Endothelial cell of umbilical vein (primary cell): ENCODE measurements at regions not wholly inside any gene's neighbourhood (a gene's known extent, or its start where the extent isn't known, plus 50 kb on each side); places are given as distances from the start of the nearest gene placed in this dataset.

ENCODE experiments used
- BruUV-seq: library from RNA; stranded (reverse); fragments of 400-500 nt; replicated peaks from 2 replicates; lab custom pipeline; 2021; lab: Mats Ljungman, UMichigan
- CTCF ChIA-PET: fragments of 300-600, 350-600 bp; sonication (Branson Sonifier 250); formaldehyde crosslinking; loops from one replicate; lab custom pipeline; 2021; ENCODE audit warnings: antibody characterized with exemption, inconsistent platforms; lab: Charles Lee
- POLR2A ChIA-PET: fragments of 300-600, 350-600 bp; sonication (Branson Sonifier 250); formaldehyde crosslinking; loops from one replicate; lab custom pipeline; 2021; ENCODE audit warnings: antibody characterized with exemption, inconsistent platforms; lab: Charles Lee
- DNase-seq: peaks from one replicate; pipeline ENCODE4 v3.0.0-alpha.2; 2011; ENCODE audit warnings: low read depth, low spot score
- FAIRE-seq: peaks from 2 replicates; lab custom pipeline; 2011; peaks lifted over from hg19 to GRCh38; lab: Jason Lieb, UNC
- H2AFZ ChIP-seq: 2 replicates; pipeline ENCODE4 v1.6.0; 2012; ENCODE audit warnings: low read depth, low read length, control low read depth, inconsistent platforms
- H3K27ac ChIP-seq: 2 replicates; pipeline ENCODE4 v1.5.1; 2011; ENCODE audit warnings: low read depth, mild to moderate bottlenecking, control low read depth, low read length, moderate library complexity; ENCODE audit not compliant: insufficient read depth
- H3K27me3 ChIP-seq, 2 experiments: 2 replicates each; pipeline versions ENCODE4 v1.6.0 to v1.6.1; 2011; ENCODE audit warnings: low read length in 2 of 2, mixed read lengths in 1 of 2; ENCODE audit not compliant: control insufficient read depth in 2 of 2, insufficient read depth in 2 of 2
- H3K36me3 ChIP-seq, 2 experiments: 2 replicates in 1 of 2; 3 replicates in 1 of 2; pipeline ENCODE4 v1.5.1; 2011; ENCODE audit warnings: low read length in 2 of 2, mild to moderate bottlenecking in 1 of 2, moderate library complexity in 1 of 2; ENCODE audit not compliant: control insufficient read depth in 2 of 2, insufficient read depth in 2 of 2; ENCODE audit errors: extremely low read depth in 1 of 2
- H3K4me1 ChIP-seq: 3 replicates; pipeline ENCODE4 v1.5.1; 2011; ENCODE audit warnings: mild to moderate bottlenecking, low read length; ENCODE audit not compliant: control insufficient read depth, insufficient read depth; ENCODE audit errors: extremely low read depth
- H3K4me2 ChIP-seq: 2 replicates; pipeline ENCODE4 v1.6.1; 2011; ENCODE audit warnings: low read length, control low read depth, mixed read lengths; ENCODE audit not compliant: insufficient read depth
- H3K4me3 ChIP-seq, 3 experiments: fragments of 200-600 bp in 1 of 3; sonication (generic), shearing (Covaris generic) in 1 of 3; replicated peaks in 1 of 3; 2 replicates each; pipeline ENCODE4 v1.5.1; 2011 to 2016; ENCODE audit warnings: control low read depth in 3 of 3, low read length in 3 of 3, mild to moderate bottlenecking in 2 of 3, inconsistent platforms in 1 of 3, low read depth in 1 of 3, moderate library complexity in 1 of 3; ENCODE audit not compliant: insufficient read depth in 1 of 3
- H3K79me2 ChIP-seq: 2 replicates; pipeline ENCODE4 v1.6.0; 2012; ENCODE audit warnings: low read length, inconsistent platforms; ENCODE audit not compliant: control insufficient read depth, insufficient read depth
- H3K9ac ChIP-seq: replicated peaks from 2 replicates; pipeline ENCODE3; 2011; ENCODE audit warnings: low read length, control low read depth; ENCODE audit not compliant: insufficient read depth; ENCODE audit errors: extremely low read depth
- H3K9me1 ChIP-seq: replicated peaks from 3 replicates; pipeline ENCODE4 v1.6.0; 2011; ENCODE audit warnings: mild to moderate bottlenecking, low read length; ENCODE audit not compliant: control insufficient read depth, insufficient read depth; ENCODE audit errors: extremely low read depth
- H3K9me3 ChIP-seq: replicated peaks from 2 replicates; pipeline ENCODE4 v1.5.1; 2012; ENCODE audit warnings: low read length, inconsistent platforms; ENCODE audit not compliant: control insufficient read depth, insufficient read depth
- H4K20me1 ChIP-seq: replicated peaks from 2 replicates; pipeline ENCODE3; 2011; ENCODE audit warnings: mild to moderate bottlenecking, low read length; ENCODE audit not compliant: control insufficient read depth, insufficient read depth; ENCODE audit errors: extremely low read depth
- EZH2 ChIP-seq: IDR thresholded peaks from 2 replicates; pipeline ENCODE4 v1.6.1; 2012; ENCODE audit warnings: borderline replicate concordance, low read depth, mild to moderate bottlenecking, moderate library complexity, low read length, inconsistent platforms; ENCODE audit not compliant: severe bottlenecking
- FOS ChIP-seq: IDR thresholded peaks from 2 replicates; pipeline ENCODE4 v1.6.1; 2011; ENCODE audit warnings: mild to moderate bottlenecking, low read length, moderate library complexity, borderline replicate concordance; ENCODE audit not compliant: insufficient read depth
- JUN ChIP-seq: IDR thresholded peaks from 2 replicates; pipeline ENCODE4 v1.6.1; 2011; ENCODE audit warnings: borderline replicate concordance, low read depth; ENCODE audit not compliant: insufficient read length, insufficient read depth
- MYC ChIP-seq: IDR thresholded peaks from one replicate; pipeline ENCODE4 v1.6.1; 2011; ENCODE audit warnings: mild to moderate bottlenecking, low read depth, low read length
- POLR2AphosphoS5 ChIP-seq: IDR thresholded peaks from 2 replicates; pipeline ENCODE4 v1.6.1; 2012; ENCODE audit warnings: low read depth, mild to moderate bottlenecking, control low read depth, low read length, moderate library complexity; ENCODE audit not compliant: insufficient read depth
- dilution Hi-C: fragments of 300-500 bp; cut with MboI; formaldehyde crosslinking; loops from one replicate; pipeline ENCODE4 v1.15.0; 2019; ENCODE audit warnings: low sequenced_read_pairs; ENCODE audit not compliant: extremely low pct_ligation_motif_present
- intact Hi-C: fragments of 100-400 bp; cut with micrococcal nuclease; formaldehyde crosslinking; loops from one replicate; pipeline ENCODE4 v1.10.0; 2022

DNA sequence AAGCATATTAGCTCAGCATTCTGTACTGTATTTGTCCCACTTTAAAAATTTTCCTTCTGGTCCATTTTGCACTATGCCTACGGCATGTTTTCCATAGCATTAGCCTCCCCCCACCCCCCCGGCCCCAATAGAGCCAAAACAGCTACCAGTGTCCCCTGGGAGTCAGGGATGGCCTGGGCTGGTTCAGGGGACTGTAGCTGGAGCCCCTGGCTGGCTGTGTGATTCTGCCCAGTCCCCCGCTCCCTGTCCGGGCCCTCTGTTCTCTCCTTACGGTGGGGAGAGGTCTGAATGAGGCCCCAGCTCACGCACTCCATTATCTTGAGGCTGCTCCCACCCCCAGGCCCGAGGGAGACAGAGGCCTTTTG is 70.1 kb downstream of the KLF15 start:
- H4K20me1 ChIP-seq = no peaks in the 10 kb centered on the region
- H3K36me3 ChIP-seq = no peaks in the 10 kb centered on the region
- no peaks in the 10 kb centered on the region for H3K79me2 ChIP-seq
- POLR2A ChIA-PET = no interaction called here
- CTCF ChIA-PET = interaction anchor here (0.7 to 1.5 kb wide), 7 partner anchors 10 to 194 kb away, joined by 3 to 6 read pairs (median 3); no protein-coding TSS in a partner anchor
- TF ChIP-seq FOS = no peak
- H3K27ac ChIP-seq = no peak overlapping the region
- DNase-seq (no peak), FAIRE-seq (no peak)
- peak overlapping the region; percentile 43 for H3K9ac ChIP-seq
- peaks cover 26% of the 10 kb centered on the region for H3K4me1 ChIP-seq
- dilution Hi-C loops = no loop called here
- no TSS peak for BruUV-seq
- peak overlapping the region; percentile 92 for H2AFZ ChIP-seq
- peak overlapping the region; percentile 79 for H3K4me2 ChIP-seq
- intact Hi-C loops = loop anchor here (1.0 kb wide), 1 partner anchor 70 kb away; the partner anchor contains the start of gene KLF15
- peaks cover 2 to 4% of the 10 kb centered on the region in 2 experiments for H3K27me3 ChIP-seq
- H3K9me1 ChIP-seq = no peaks in the 10 kb centered on the region
- H3K9me3 ChIP-seq = no peaks in the 10 kb centered on the region
- H3K4me3 ChIP-seq = peak overlapping the region; percentile 8 to 34 (median 28)

GRCh38 chr3:126285369-126285768 is 71.8 kb downstream of the KLF15 start:
- no peaks in the 10 kb centered on the region for H4K20me1 ChIP-seq
- no peaks in the 10 kb centered on the region for H3K79me2 ChIP-seq
- H3K4me2 ChIP-seq = no peak overlapping the region
- H3K36me3 ChIP-seq = no peaks in the 10 kb centered on the region
- H3K27me3 ChIP-seq = peaks cover 2 to 7% of the 10 kb centered on the region in 2 experiments
- no peak for DNase-seq
- H3K9me1 ChIP-seq = no peaks in the 10 kb centered on the region
- H3K9me3 ChIP-seq = no peaks in the 10 kb centered on the region
- no peak for FAIRE-seq
- TF ChIP-seq POLR2AphosphoS5 (no peak), MYC (no peak), JUN (no peak), EZH2 (no peak)
- no peak overlapping the region for H3K27ac ChIP-seq
- dilution Hi-C loops (no loop called here), intact Hi-C loops (no loop called here)
- no TSS peak for BruUV-seq
- H3K9ac ChIP-seq = no peak overlapping the region
- peaks cover 26% of the 10 kb centered on the region for H3K4me1 ChIP-seq
- ChIA-PET POLR2A (no interaction called here), CTCF (no interaction called here)
- H2AFZ ChIP-seq = no peak overlapping the region
- H3K4me3 ChIP-seq = no peak overlapping the region
